ENCODE measurements at regions not wholly inside any gene's neighbourhood (a gene's known extent, or its start where the extent isn't known, plus 50 kb on each side); places are given as distances from the start of the nearest gene placed in this dataset.

DNA sequence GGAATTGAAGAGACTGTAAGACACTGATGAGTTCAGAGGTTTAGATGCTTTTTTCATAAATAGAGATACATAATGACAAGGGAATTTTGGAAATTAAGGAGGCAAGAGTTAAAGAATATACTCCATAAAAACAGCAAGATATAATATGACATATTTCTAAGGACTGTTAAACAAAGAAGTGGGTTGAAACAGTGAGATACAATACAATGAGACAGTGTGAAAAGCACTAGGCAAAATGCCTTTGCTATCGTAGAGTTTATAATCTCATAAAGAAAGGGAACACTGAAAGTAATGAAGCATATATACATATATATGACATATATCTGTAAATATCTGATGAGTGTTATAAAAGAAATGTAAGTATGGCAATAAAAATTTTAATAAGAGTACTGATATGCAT lies 1496.2 kb downstream of the TECRL start:
- no peak overlapping the region for H2BK5ac ChIP-seq (ENCODE audit: low read depth, low read length, poor library complexity, severe bottlenecking)
- no peak overlapping the region for H3K23ac ChIP-seq (ENCODE audit: low read depth, low read length)
- DNase-seq (no peak), ATAC-seq (ENCODE audit: low read depth) (no peak)
- intact Hi-C loops (cut with micrococcal nuclease): no loop called here
- no peak overlapping the region for H2BK15ac ChIP-seq (ENCODE audit: low read depth, low read length)
- H4K91ac ChIP-seq (ENCODE audit: insufficient read depth, low read depth, low read length): no peak overlapping the region
- no peak overlapping the region for H2AK9ac ChIP-seq (replicated peaks; ENCODE audit: low read depth, low read length, poor library complexity)
- H3K4me1 ChIP-seq (ENCODE audit: control insufficient read depth, insufficient read depth, low read length): no peaks in the 10 kb centered on the region
- H2AFZ ChIP-seq (replicated peaks; ENCODE audit: low read length, poor library complexity): no peak overlapping the region
- POLR2A ChIA-PET (ENCODE audit: unreplicated experiment): no interaction called here
- H3K9ac ChIP-seq (ENCODE audit: low read depth, low read length): no peak overlapping the region
- H2BK20ac ChIP-seq (ENCODE audit: low read depth, low read length): no peak overlapping the region
- H3K27ac ChIP-seq (ENCODE audit: insufficient read depth, low read length): no peak overlapping the region
- WGBS, 2 experiments (ENCODE audit: extremely low coverage in 2 of 2, insufficient read length in 1 of 2): no CpG with 5 or more reads among the region's 1 CpG
- H4K8ac ChIP-seq (ENCODE audit: low read depth in 2 of 2, low read length in 2 of 2): no peak overlapping the region
- CTCF ChIA-PET: no interaction called here
- no peaks in the 10 kb centered on the region for H3K9me3 ChIP-seq (ENCODE audit: control insufficient read depth, insufficient read depth, low read length)
- TF ChIP-seq ELK1 (IDR thresholded peaks at IDR 0.05; ENCODE audit: borderline replicate concordance, low read depth, low read length): no peak
- TF ChIP-seq RFX5 (IDR thresholded peaks at IDR 0.05; ENCODE audit: low read depth, low read length): no peak
- TF ChIP-seq USF2 (IDR thresholded peaks at IDR 0.05; ENCODE audit: low read depth, low read length): no peak
- no peak for TF ChIP-seq RAD21 (IDR thresholded peaks at IDR 0.05; ENCODE audit: low read length)
- no peak for TF ChIP-seq CTCF (conservative IDR thresholded peaks at IDR 0.05; ENCODE audit: low read depth, low read length)
- TF ChIP-seq MAFK (IDR thresholded peaks at IDR 0.05; ENCODE audit: low read depth, low read length): no peak
- no peak for TF ChIP-seq SMC3 (IDR thresholded peaks at IDR 0.05; ENCODE audit: low read depth, low read length)
- TF ChIP-seq FOS (IDR thresholded peaks at IDR 0.05; ENCODE audit: low read depth, low read length): no peak
- no peak for TF ChIP-seq MXI1 (IDR thresholded peaks at IDR 0.05; ENCODE audit: borderline replicate concordance, low read depth, low read length)
- TF ChIP-seq MAZ (IDR thresholded peaks at IDR 0.05; ENCODE audit: borderline replicate concordance, low read depth, low read length): no peak
- TF ChIP-seq POLR2A (IDR thresholded peaks at IDR 0.05; ENCODE audit: low read depth, low read length): no peak
- TF ChIP-seq BHLHE40 (IDR thresholded peaks at IDR 0.05; ENCODE audit: low read depth, low read length): no peak
- no peak for TF ChIP-seq CEBPB (IDR thresholded peaks at IDR 0.05; ENCODE audit: low read depth, low read length)
- no peak for TF ChIP-seq NFE2L2 (IDR thresholded peaks at IDR 0.05; ENCODE audit: low read depth, low read length)
- TF ChIP-seq CHD1 (IDR thresholded peaks at IDR 0.05; ENCODE audit: low read depth, low read length): no peak
- TF ChIP-seq RCOR1 (IDR thresholded peaks at IDR 0.05; ENCODE audit: insufficient replicate concordance, low read length): no peak
- H3K18ac ChIP-seq (ENCODE audit: low read depth, low read length): no peak overlapping the region
- no peak overlapping the region for H3K4ac ChIP-seq (ENCODE audit: low read depth, low read length)
- no peaks in the 10 kb centered on the region for H4K20me1 ChIP-seq (ENCODE audit: insufficient read depth, low read length)
- no TSS peak for BruUV-seq (replicated peaks)
- H3K79me1 ChIP-seq (ENCODE audit: low read depth in 1 of 2, low read length in 2 of 2): no peaks in the 10 kb centered on the region
- no peaks in the 10 kb centered on the region for H3K36me3 ChIP-seq (ENCODE audit: control insufficient read depth, insufficient read depth, low read length)
- no peak overlapping the region for H3K14ac ChIP-seq (replicated peaks; ENCODE audit: low read depth, low read length)
- no peaks in the 10 kb centered on the region for H3K27me3 ChIP-seq (ENCODE audit: control insufficient read depth, insufficient read depth, low read length)
- H3K56ac ChIP-seq (ENCODE audit: extremely low read depth, insufficient read depth, low read length): no peak overlapping the region
- H3K4me3 ChIP-seq (ENCODE audit: insufficient read depth, low read depth, low read length): no peak overlapping the region
- H3K4me2 ChIP-seq (ENCODE audit: low read depth, low read length): no peak overlapping the region
- dilution Hi-C loops (cut with HindIII; ENCODE audit: low sequenced_read_pairs, unreplicated experiment): no loop called here
- H3K9me1 ChIP-seq (ENCODE audit: insufficient read depth, low read length): no peaks in the 10 kb centered on the region
- in situ Hi-C loops (cut with MboI; ENCODE audit: low sequenced_read_pairs): no loop called here
- H2AK5ac ChIP-seq (ENCODE audit: low read depth, low read length): no peak overlapping the region
- no peak overlapping the region for H2BK120ac ChIP-seq (ENCODE audit: low read depth, low read length)
- H4K5ac ChIP-seq (ENCODE audit: low read depth, low read length): no peak overlapping the region

All from IMR-90 (cell line).